Uterus (tissue), 3 donors: ENCODE measurements at regions not wholly inside any gene's neighbourhood (a gene's known extent, or its start where the extent isn't known, plus 50 kb on each side); places are given as distances from the start of the nearest gene placed in this dataset.

Source experiments
- DNase-seq, 2 donors: peaks; one replicate each; pipeline ENCODE4 v3.0.0-alpha.2; 2019 to 2020
- H3K27ac ChIP-seq, 2 donors: fragments of 200-600 bp; sonication (generic); 1 replicate in 1 of 2; 2 replicates in 1 of 2; pipeline ENCODE4 v1.5.1; 2016 to 2018
- H3K27me3 ChIP-seq, 2 donors: fragments of 200-600 bp; sonication (generic); one replicate each; pipeline ENCODE4 v1.5.1; 2018 to 2019; ENCODE audit warnings: control low read depth in 1 of 2
- H3K36me3 ChIP-seq, 2 donors: fragments of 200-600 bp; sonication (generic); one replicate each; pipeline ENCODE4 v1.5.1; 2019; ENCODE audit warnings: control low read depth in 1 of 2
- H3K4me1 ChIP-seq, 2 donors: fragments of 200-600 bp; sonication (generic); one replicate each; pipeline ENCODE4 v1.5.1; 2018 to 2019; ENCODE audit warnings: control low read depth in 1 of 2
- H3K4me3 ChIP-seq, 2 donors: fragments of 200-600 bp; sonication (generic); 1 replicate in 1 of 2; 2 replicates in 1 of 2; pipeline ENCODE4 v1.5.1; 2018 to 2019; ENCODE audit warnings: mild to moderate bottlenecking in 1 of 2
- H3K9me3 ChIP-seq, 2 donors: fragments of 200-600 bp; sonication (generic); one replicate each; pipeline ENCODE4 v1.5.1; 2019; ENCODE audit warnings: control low read depth in 1 of 2
- POLR2A ChIP-seq, 2 donors: fragments of 450-650 bp; IDR thresholded peaks; one replicate each; pipeline ENCODE4 v1.6.1; 2016; ENCODE audit warnings: antibody characterized with exemption in 2 of 2, mild to moderate bottlenecking in 1 of 2, moderate library complexity in 1 of 2
- intact Hi-C: fragments of 100-400 bp; cut with DNase I; formaldehyde crosslinking; loops from one replicate; pipeline ENCODE4 v1.15.1; 2023; ENCODE audit warnings: low total_unique reads
- TF ChIP-seq, protein P1 (sequence below), 4 experiments: fragments of 200-600 bp in 2 of 4; fragments of 450-650 bp in 2 of 4; sonication (generic) in 2 of 4; IDR thresholded peaks; one replicate each; pipeline ENCODE4 v1.5.1; 2016 to 2019; ENCODE audit warnings: antibody characterized with exemption in 4 of 4, mild to moderate bottlenecking in 2 of 4, moderate library complexity in 1 of 4
- donor health status: DM: yes; HTN: yes; CAD: no.

DNA sequence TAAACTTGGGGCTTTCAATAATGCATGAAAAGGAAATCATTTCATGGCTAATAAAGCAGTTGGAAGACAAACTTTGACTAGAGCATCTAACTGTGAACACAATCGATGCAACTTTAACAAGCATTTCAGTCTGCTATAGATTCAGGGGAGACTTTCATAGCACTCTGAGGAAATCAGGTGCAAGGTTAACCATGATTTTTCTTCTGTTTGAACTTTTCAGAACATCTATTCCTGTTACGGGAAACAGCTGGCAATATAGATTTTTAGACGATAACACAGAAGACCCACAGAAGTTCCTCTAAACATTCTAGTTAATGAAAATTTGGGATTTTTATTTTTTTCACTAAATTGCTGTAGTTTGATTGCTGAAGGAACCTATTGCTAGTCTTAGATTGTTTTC is 177.3 kb downstream of the TRIM33 start:
- no peaks in the 10 kb centered on the region for H3K4me1 ChIP-seq
- no peak overlapping the region for H3K27ac ChIP-seq
- intact Hi-C loops = no loop called here
- DNase-seq = no peak
- no peaks in the 10 kb centered on the region for H3K9me3 ChIP-seq
- no peaks in the 10 kb centered on the region for H3K36me3 ChIP-seq
- TF ChIP-seq, protein P1, sequence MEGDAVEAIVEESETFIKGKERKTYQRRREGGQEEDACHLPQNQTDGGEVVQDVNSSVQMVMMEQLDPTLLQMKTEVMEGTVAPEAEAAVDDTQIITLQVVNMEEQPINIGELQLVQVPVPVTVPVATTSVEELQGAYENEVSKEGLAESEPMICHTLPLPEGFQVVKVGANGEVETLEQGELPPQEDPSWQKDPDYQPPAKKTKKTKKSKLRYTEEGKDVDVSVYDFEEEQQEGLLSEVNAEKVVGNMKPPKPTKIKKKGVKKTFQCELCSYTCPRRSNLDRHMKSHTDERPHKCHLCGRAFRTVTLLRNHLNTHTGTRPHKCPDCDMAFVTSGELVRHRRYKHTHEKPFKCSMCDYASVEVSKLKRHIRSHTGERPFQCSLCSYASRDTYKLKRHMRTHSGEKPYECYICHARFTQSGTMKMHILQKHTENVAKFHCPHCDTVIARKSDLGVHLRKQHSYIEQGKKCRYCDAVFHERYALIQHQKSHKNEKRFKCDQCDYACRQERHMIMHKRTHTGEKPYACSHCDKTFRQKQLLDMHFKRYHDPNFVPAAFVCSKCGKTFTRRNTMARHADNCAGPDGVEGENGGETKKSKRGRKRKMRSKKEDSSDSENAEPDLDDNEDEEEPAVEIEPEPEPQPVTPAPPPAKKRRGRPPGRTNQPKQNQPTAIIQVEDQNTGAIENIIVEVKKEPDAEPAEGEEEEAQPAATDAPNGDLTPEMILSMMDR (IDR thresholded peaks at IDR 0.05) = no peak
- H3K27me3 ChIP-seq = no peaks in the 10 kb centered on the region
- no peak overlapping the region for H3K4me3 ChIP-seq

DNA sequence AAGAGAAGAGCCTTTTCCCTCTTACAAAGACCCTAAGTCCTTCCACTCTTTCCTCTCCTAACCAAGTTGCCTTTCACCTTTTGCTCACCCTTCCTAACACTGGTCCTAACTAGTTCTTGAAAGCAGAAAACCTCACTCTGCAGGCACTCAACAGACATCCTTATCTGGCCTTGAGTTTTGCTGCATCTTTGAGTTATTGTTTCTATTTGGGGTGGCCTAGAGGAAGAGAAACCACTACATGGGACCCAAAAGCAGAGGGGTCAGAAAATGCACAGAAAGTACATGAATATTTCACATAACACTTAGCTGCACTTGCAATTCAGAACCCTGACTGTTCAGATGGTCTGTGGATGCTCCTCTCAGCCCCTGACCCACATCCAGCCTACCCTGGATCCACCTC is 178.3 kb upstream of the SYT6 start:
- Histone ChIP-seq H3K36me3 (no peaks in the 10 kb centered on the region), H3K27me3 (no peaks in the 10 kb centered on the region), H3K4me1 (no peaks in the 10 kb centered on the region), H3K27ac (no peak overlapping the region), H3K9me3 (no peaks in the 10 kb centered on the region), H3K4me3 (no peak overlapping the region)
- no peak for DNase-seq
- TF ChIP-seq, protein P1 (IDR thresholded peaks at IDR 0.05) = no peak
- no peak for TF ChIP-seq POLR2A (IDR thresholded peaks at IDR 0.05)
- intact Hi-C loops = no loop called here

DNA sequence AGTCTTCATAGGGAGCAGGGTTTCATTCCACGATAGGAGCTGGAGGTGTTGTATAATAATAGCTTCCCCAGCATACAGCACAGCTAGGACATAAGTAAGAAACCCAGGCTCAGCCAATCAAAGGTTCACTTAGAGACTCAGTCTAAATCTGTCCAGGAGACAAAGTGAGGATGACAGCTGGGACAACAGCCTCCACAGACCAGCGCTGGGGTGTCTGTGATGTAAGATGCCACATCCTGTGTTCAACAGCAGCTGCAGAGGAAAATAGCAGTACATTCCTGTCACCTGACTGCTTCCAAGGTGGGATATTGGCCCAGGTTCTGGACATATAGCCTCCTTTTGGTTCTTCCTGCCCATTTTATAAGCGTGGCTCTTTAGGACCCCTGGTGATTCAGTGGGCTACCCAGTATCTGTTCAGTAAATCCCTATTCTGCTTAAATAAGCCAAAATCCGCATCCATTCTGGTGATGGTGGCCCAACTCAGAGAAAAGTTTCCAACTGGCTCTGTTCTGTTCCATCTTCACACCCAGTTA is 176.8 kb upstream of the SYT6 start:
- intact Hi-C loops = no loop called here
- Histone ChIP-seq H3K27ac (no peak overlapping the region), H3K4me1 (no peaks in the 10 kb centered on the region), H3K27me3 (no peaks in the 10 kb centered on the region), H3K4me3 (no peak overlapping the region), H3K9me3 (no peaks in the 10 kb centered on the region), H3K36me3 (no peaks in the 10 kb centered on the region)
- TF ChIP-seq POLR2A (IDR thresholded peaks at IDR 0.05) = no peak
- TF ChIP-seq, protein P1 (IDR thresholded peaks at IDR 0.05) = no peak
- no peak for DNase-seq

DNA sequence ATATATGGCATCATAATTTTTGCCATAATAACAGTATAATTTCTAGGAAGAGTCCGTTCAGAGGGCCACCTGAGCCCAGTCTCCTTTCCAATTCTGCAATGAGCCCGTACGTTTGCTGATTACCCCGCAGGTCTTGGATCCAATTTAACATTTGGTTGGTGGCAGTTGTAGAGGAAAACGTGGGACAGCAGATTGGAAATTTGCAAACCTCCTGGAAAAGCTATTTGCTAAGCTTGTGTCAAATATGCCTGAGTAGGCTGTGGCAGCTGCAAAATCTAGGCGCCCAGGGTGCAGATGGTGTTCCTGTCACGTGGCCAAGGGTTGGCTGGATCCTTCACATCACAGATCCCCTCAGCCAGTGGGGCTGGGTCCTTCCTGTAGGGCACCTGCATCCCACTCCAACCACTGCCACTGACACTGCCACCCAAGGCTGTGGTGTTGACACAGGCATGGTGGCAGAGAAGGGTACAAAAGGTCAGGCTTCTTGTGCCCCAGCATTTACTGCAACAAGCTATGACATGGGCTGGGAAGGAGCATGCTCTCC is 174.8 kb upstream of the SYT6 start:
- Histone ChIP-seq H3K27me3 (no peaks in the 10 kb centered on the region), H3K27ac (no peak overlapping the region), H3K36me3 (no peaks in the 10 kb centered on the region), H3K4me1 (no peaks in the 10 kb centered on the region), H3K4me3 (no peak overlapping the region), H3K9me3 (no peaks in the 10 kb centered on the region)
- intact Hi-C loops = no loop called here
- DNase-seq = no peak
- no peak for TF ChIP-seq POLR2A (IDR thresholded peaks at IDR 0.05)
- TF ChIP-seq, protein P1 (IDR thresholded peaks at IDR 0.05) = no peak

DNA sequence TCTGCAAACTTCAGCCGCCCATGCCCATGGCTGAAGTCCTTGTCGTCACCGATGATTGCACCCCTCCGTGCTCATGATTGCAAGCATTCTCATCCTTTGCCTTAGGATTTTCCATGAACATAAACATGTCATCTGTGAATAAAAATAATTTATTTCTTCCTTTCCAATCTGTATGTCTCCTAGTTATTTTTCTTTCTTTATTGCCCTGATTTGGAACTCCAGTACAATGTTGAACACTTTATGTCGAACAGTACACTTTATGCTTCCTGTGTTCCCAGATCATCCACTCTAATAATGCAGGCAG is 170.9 kb upstream of the SYT6 start:
- intact Hi-C loops = no loop called here
- DNase-seq = no peak
- no peaks in the 10 kb centered on the region for H3K4me1 ChIP-seq

More for the DNA sequence above, 170.9 kb upstream of the SYT6 start:
- Histone ChIP-seq H3K9me3 (no peaks in the 10 kb centered on the region), H3K27me3 (no peaks in the 10 kb centered on the region), H3K36me3 (no peaks in the 10 kb centered on the region), H3K4me3 (no peak overlapping the region), H3K27ac (no peak overlapping the region)
- no peak for TF ChIP-seq POLR2A (IDR thresholded peaks at IDR 0.05)
- TF ChIP-seq, protein P1 (IDR thresholded peaks at IDR 0.05) = no peak
